ENCODE measurements at regions not wholly inside any gene's neighbourhood (a gene's known extent, or its start where the extent isn't known, plus 50 kb on each side); places are given as distances from the start of the nearest gene placed in this dataset.
"Not testable (repeated sequence)": the region's sequence is repeated elsewhere in the genome, so short reads cannot be mapped to it uniquely, and the experiment has no call there.

GRCh38 chr21:20163167-20163566 lies 835.0 kb upstream of the NCAM2 start:
- no peak overlapping the region for H3K27ac ChIP-seq
- ATAC-seq, result no peak

GRCh38 chr21:20167059-20167458 lies 831.1 kb upstream of the NCAM2 start:
- ATAC-seq, result no peak
- H3K27me3 ChIP-seq, result no peaks in the 10 kb centered on the region
- H3K36me3 ChIP-seq, result no peaks in the 10 kb centered on the region
- H3K4me1 ChIP-seq, result no peaks in the 10 kb centered on the region
- no peaks in the 10 kb centered on the region for H3K9me3 ChIP-seq
- WGBS, 2 donors (ENCODE audit: low coverage in 1 of 2), result 94 to 100% methylated on average over 1 of the region's 1 CpG
- H3K4me3 ChIP-seq, result no peak overlapping the region
- no peak overlapping the region for H3K27ac ChIP-seq
- no peak for TF ChIP-seq POLR2AphosphoS5 (IDR thresholded peaks at IDR 0.05)
- no peak for TF ChIP-seq CTCF (IDR thresholded peaks at IDR 0.05)
- no peak for TF ChIP-seq POLR2A (IDR thresholded peaks at IDR 0.05)
- no peak for TF ChIP-seq EP300 (IDR thresholded peaks at IDR 0.05)

More at GRCh38 chr21:20163167-20163566, 835.0 kb upstream of the NCAM2 start:
- WGBS, 2 donors (ENCODE audit: low coverage in 1 of 2), result 40 to 50% methylated on average over 4 of the region's 4 CpGs
- no peak overlapping the region for H3K4me3 ChIP-seq
- H3K4me1 ChIP-seq, result no peaks in the 10 kb centered on the region
- H3K36me3 ChIP-seq, result no peaks in the 10 kb centered on the region
- H3K9me3 ChIP-seq, result no peaks in the 10 kb centered on the region
- TF ChIP-seq CTCF (IDR thresholded peaks at IDR 0.05), result no peak
- no peak for TF ChIP-seq POLR2AphosphoS5 (IDR thresholded peaks at IDR 0.05)
- no peak for TF ChIP-seq POLR2A (IDR thresholded peaks at IDR 0.05)
- no peak for TF ChIP-seq EP300 (IDR thresholded peaks at IDR 0.05)
- no peaks in the 10 kb centered on the region for H3K27me3 ChIP-seq

- H3K36me3 ChIP-seq, result no peaks in the 10 kb centered on the region
- no peak overlapping the region for H3K27ac ChIP-seq
- TF ChIP-seq POLR2AphosphoS5 (IDR thresholded peaks at IDR 0.05) (no peak), POLR2A (IDR thresholded peaks at IDR 0.05) (no peak), CTCF (IDR thresholded peaks at IDR 0.05) (no peak), EP300 (IDR thresholded peaks at IDR 0.05) (no peak)
- no peak for ATAC-seq
- no peaks in the 10 kb centered on the region for H3K4me1 ChIP-seq
- H3K9me3 ChIP-seq, result no peaks in the 10 kb centered on the region
- WGBS, 2 donors (ENCODE audit: low coverage in 1 of 2), result 82 to 92% methylated on average over 2 to 3 of the region's 3 CpGs
- H3K27me3 ChIP-seq, result no peaks in the 10 kb centered on the region
- H3K4me3 ChIP-seq, result no peak overlapping the region
These were observed 828.2 kb upstream of the NCAM2 start for GRCh38 chr21:20169812-20170576.

GRCh38 chr21:20186186-20186585 lies 812.0 kb upstream of the NCAM2 start:
- no peaks in the 10 kb centered on the region for H3K36me3 ChIP-seq
- WGBS, 2 donors (ENCODE audit: low coverage in 1 of 2), result 48 to 50% methylated on average over 3 of the region's 3 CpGs
- H3K27me3 ChIP-seq, result no peaks in the 10 kb centered on the region
- no peak for TF ChIP-seq EP300 (IDR thresholded peaks at IDR 0.05)
- TF ChIP-seq POLR2A (IDR thresholded peaks at IDR 0.05), result no peak
- no peak for TF ChIP-seq CTCF (IDR thresholded peaks at IDR 0.05)
- TF ChIP-seq POLR2AphosphoS5 (IDR thresholded peaks at IDR 0.05), result no peak
- ATAC-seq, result no peak
- H3K4me1 ChIP-seq, result no peaks in the 10 kb centered on the region
- H3K27ac ChIP-seq, result no peak overlapping the region
- no peak overlapping the region for H3K4me3 ChIP-seq
- peaks cover 0 to 4% (median 0%) of the 10 kb centered on the region in 3 donors for H3K9me3 ChIP-seq

- 69 to 100% methylated on average over 1 to 2 of the region's 2 CpGs for WGBS, 2 donors (ENCODE audit: low coverage in 1 of 2)
- TF ChIP-seq POLR2A (IDR thresholded peaks at IDR 0.05), result no peak
- no peak for TF ChIP-seq CTCF (IDR thresholded peaks at IDR 0.05)
- no peak for TF ChIP-seq EP300 (IDR thresholded peaks at IDR 0.05)
- TF ChIP-seq POLR2AphosphoS5 (IDR thresholded peaks at IDR 0.05), result no peak
These were observed 811.2 kb upstream of the NCAM2 start for GRCh38 chr21:20187028-20187427.

GRCh38 chr21:20201323-20201722 lies 796.9 kb upstream of the NCAM2 start:
- WGBS, 2 donors (ENCODE audit: low coverage in 1 of 2), result 90 to 92% methylated on average over 1 to 3 of the region's 4 CpGs
- not testable (repeated sequence) for ATAC-seq

More at GRCh38 chr21:20187028-20187427, 811.2 kb upstream of the NCAM2 start:
- peaks cover 0 to 4% (median 0%) of the 10 kb centered on the region in 3 donors for H3K9me3 ChIP-seq
- H3K4me3 ChIP-seq, result no peak overlapping the region
- H3K27me3 ChIP-seq, result no peaks in the 10 kb centered on the region
- ATAC-seq, result no peak
- H3K27ac ChIP-seq, result no peak overlapping the region
- H3K36me3 ChIP-seq, result no peaks in the 10 kb centered on the region
- no peaks in the 10 kb centered on the region for H3K4me1 ChIP-seq

More at GRCh38 chr21:20201323-20201722, 796.9 kb upstream of the NCAM2 start:
- not testable (repeated sequence) for H3K27ac ChIP-seq, H3K4me3 ChIP-seq, H3K27me3 ChIP-seq, H3K36me3 ChIP-seq, H3K4me1 ChIP-seq, H3K9me3 ChIP-seq

All from gastroesophageal sphincter (tissue), 4 donors.